A673 (cell line): ENCODE measurements at regions not wholly inside any gene's neighbourhood (a gene's known extent, or its start where the extent isn't known, plus 50 kb on each side); places are given as distances from the start of the nearest gene placed in this dataset.

Source experiments
- CTCF ChIP-seq: fragments of 300-800, 200-600 bp; sonication (generic); conservative IDR thresholded peaks from 2 replicates; pipeline ENCODE4 v1.5.1; 2017; ENCODE audit warnings: low read depth, mild to moderate bottlenecking, antibody characterized with exemption, low read length, moderate library complexity, mixed read lengths
- EZH2 ChIP-seq: fragments of 200-600 bp; sonication (generic); IDR thresholded peaks from 2 replicates; pipeline ENCODE4 v1.6.1; 2017; ENCODE audit warnings: borderline replicate concordance, low read depth, mild to moderate bottlenecking, mixed read lengths, antibody characterized with exemption, low read length; ENCODE audit not compliant: poor library complexity, severe bottlenecking

DNA sequence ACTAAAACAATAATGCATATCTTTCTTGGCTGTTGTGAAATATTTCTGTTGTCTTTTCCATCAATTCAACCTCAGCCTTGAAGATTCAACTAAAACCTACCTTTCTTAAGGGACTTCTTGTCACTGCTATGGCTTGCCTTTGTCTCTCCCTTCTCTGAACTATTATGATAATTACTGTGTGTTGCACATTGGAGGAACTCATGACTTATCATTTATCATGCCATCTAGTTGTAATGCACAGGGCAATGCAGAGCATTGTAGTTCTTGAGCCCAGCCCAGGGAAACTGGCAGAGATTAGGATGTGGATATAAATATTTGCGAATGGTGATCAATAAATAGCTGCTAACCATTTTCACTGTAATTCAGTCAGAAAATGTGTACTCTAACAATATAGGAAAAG is 427.1 kb upstream of the FRG2C start:
- no peak for TF ChIP-seq EZH2
- no peak for TF ChIP-seq CTCF
